ENCODE measurements at regions not wholly inside any gene's neighbourhood (a gene's known extent, or its start where the extent isn't known, plus 50 kb on each side); places are given as distances from the start of the nearest gene placed in this dataset.

DNA sequence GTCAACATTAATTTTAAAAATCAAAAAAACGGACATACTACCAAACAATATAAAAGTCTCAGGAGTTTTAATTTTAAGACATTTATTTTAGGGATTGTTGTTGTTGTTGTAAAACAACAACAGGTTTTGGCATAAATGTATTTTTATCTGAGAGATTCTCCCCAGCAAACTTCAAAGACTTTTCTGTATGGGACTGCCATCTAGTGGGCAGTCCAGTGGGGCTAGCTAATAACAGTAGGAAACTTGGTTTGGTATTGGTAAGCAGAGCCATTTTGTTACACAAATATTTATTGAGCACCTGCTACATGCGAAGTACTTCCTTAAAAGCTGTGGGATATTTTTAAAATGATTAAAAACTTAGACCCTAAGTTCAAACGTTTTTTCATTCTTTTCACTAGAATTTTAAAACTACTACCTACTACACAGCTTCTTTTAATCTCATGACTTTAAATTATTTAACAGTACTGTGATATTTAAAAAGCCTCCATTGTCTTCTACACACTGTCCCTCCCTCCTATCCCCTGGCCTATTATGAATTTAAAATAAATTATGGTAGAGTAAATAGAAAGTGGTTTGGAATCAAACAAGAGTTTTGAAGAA lies 1028.4 kb upstream of the INTU start (continued):
- TF ChIP-seq SMC3 (IDR thresholded peaks at IDR 0.05; ENCODE audit: borderline replicate concordance, low read length) (peak; percentile 29; the same call in 1 of the 2 replicates), MEF2A (IDR thresholded peaks at IDR 0.05; ENCODE audit: insufficient read depth, low read depth, low read length) (no peak)

DNA sequence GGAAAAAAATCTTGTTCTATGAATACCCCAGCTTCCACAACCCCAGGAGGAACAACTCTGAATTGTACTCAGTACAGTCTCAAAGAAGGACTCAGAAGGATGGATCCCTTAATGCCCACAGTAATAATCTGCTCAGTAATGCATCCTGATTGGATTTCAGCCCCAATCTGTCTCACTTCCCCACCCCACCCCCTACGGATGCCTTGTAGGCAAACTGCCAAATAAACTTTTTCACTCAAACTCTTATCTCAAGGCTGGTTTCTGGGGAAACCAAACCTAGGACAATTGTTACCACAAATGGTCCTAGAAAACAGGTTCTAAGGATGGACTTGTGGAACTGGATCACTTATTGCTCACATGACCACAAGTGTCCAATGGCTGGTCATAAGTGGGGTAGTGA lies 1021.8 kb upstream of the INTU start:
- ATAC-seq (no peak), DNase-seq (ENCODE audit: low read depth, low spot score) (no peak), FAIRE-seq (no peak)
- CTCF ChIA-PET = no interaction called here
- H3K9me3 ChIP-seq (replicated peaks; ENCODE audit: control insufficient read depth, insufficient read depth, low read length) = no peaks in the 10 kb centered on the region
- no peak overlapping the region for H3K9ac ChIP-seq (ENCODE audit: control insufficient read depth, insufficient read depth, low read length)
- no peaks in the 10 kb centered on the region for H3K79me2 ChIP-seq (ENCODE audit: control insufficient read depth, insufficient read depth, low read length)
- intact Hi-C loops (cut with micrococcal nuclease; ENCODE audit: unreplicated experiment) = no loop called here
- no peak overlapping the region for H3K4me2 ChIP-seq (ENCODE audit: control insufficient read depth, insufficient read depth)
- 0% methylated on average over 1 of the region's 1 CpG for WGBS (ENCODE audit: insufficient coverage, insufficient replicate concordance, low lambda C conversion rate, missing lambda C conversion rate)
- no peaks in the 10 kb centered on the region for H3K36me3 ChIP-seq (ENCODE audit: control insufficient read depth in 2 of 2, insufficient read depth in 2 of 2, low read length in 1 of 2)
- H3K4me1 ChIP-seq (ENCODE audit: control insufficient read depth, insufficient read depth, low read length) = no peaks in the 10 kb centered on the region
- POLR2A ChIA-PET = no interaction called here
- no peak overlapping the region for H2AFZ ChIP-seq (ENCODE audit: control insufficient read depth, low read depth, low read length)
- no peak overlapping the region for H3K27ac ChIP-seq (ENCODE audit: control insufficient read depth, insufficient read depth)
- SMC1A ChIA-PET (ENCODE audit: uncharacterized antibody, unreplicated experiment) = no interaction called here
- RAD21 ChIA-PET (ENCODE audit: unreplicated experiment) = no interaction called here
- no peak overlapping the region for H3K4me3 ChIP-seq
- in situ Hi-C loops (cut with MboI) = no loop called here
- H3K27me3 ChIP-seq (replicated peaks in 1 of 2; ENCODE audit: control insufficient read depth in 2 of 2, insufficient read depth in 2 of 2, low read length in 1 of 2) = no peaks in the 10 kb centered on the region
- H4K20me1 ChIP-seq (ENCODE audit: control insufficient read depth, insufficient read depth) = no peaks in the 10 kb centered on the region
- TF ChIP-seq KDM1A (IDR thresholded peaks at IDR 0.05; ENCODE audit: borderline replicate concordance) (no peak), STAT3 (IDR thresholded peaks at IDR 0.05; ENCODE audit: low read depth, low read length) (no peak)
- BruUV-seq (replicated peaks) = no TSS peak

DNA sequence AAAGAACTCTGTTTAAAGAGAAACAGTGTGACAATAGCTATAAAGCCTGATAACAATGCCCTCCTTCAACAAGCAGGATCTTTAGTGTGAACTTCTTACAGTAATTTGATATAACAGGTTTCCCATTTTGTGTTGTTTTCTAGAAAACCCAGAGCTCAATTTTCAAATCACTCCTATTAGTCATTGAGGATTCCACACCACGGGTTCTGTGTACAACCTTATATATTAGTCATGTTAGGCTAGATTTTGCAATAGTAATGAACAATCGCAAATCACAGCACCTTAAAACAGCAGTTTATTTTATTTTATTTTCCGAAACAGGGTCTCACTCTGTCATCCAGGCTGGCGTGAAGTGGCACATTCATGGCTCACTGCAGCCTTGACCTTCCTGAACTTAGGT lies 1020.9 kb upstream of the INTU start:
- 14% methylated on average over 4 of the region's 4 CpGs for WGBS (ENCODE audit: insufficient coverage, insufficient replicate concordance, low lambda C conversion rate, missing lambda C conversion rate)
- SMC1A ChIA-PET (ENCODE audit: uncharacterized antibody, unreplicated experiment) = no interaction called here
- H3K4me2 ChIP-seq (ENCODE audit: control insufficient read depth, insufficient read depth) = no peak overlapping the region
- FAIRE-seq = no peak
- no peaks in the 10 kb centered on the region for H3K9me3 ChIP-seq (replicated peaks; ENCODE audit: control insufficient read depth, insufficient read depth, low read length)
- no peak overlapping the region for H3K4me3 ChIP-seq
- no peaks in the 10 kb centered on the region for H3K4me1 ChIP-seq (ENCODE audit: control insufficient read depth, insufficient read depth, low read length)
- ATAC-seq = no peak
- no peaks in the 10 kb centered on the region for H4K20me1 ChIP-seq (ENCODE audit: control insufficient read depth, insufficient read depth)
- RAD21 ChIA-PET (ENCODE audit: unreplicated experiment) = no interaction called here
- no TSS peak for BruUV-seq (replicated peaks)
- H3K36me3 ChIP-seq (ENCODE audit: control insufficient read depth in 2 of 2, insufficient read depth in 2 of 2, low read length in 1 of 2) = no peaks in the 10 kb centered on the region
- no peaks in the 10 kb centered on the region for H3K27me3 ChIP-seq (replicated peaks in 1 of 2; ENCODE audit: control insufficient read depth in 2 of 2, insufficient read depth in 2 of 2, low read length in 1 of 2)
- no peak overlapping the region for H3K9ac ChIP-seq (ENCODE audit: control insufficient read depth, insufficient read depth, low read length)
- POLR2A ChIA-PET = no interaction called here
- no peak overlapping the region for H3K27ac ChIP-seq (ENCODE audit: control insufficient read depth, insufficient read depth)
- H3K79me2 ChIP-seq (ENCODE audit: control insufficient read depth, insufficient read depth, low read length) = no peaks in the 10 kb centered on the region
- intact Hi-C loops (cut with micrococcal nuclease; ENCODE audit: unreplicated experiment) (no loop called here), in situ Hi-C loops (cut with MboI) (no loop called here)
- no peak overlapping the region for H2AFZ ChIP-seq (ENCODE audit: control insufficient read depth, low read depth, low read length)
- CTCF ChIA-PET = no interaction called here
- TF ChIP-seq SIN3A (IDR thresholded peaks at IDR 0.05; ENCODE audit: low read depth, low read length) (no peak), RAD51 (IDR thresholded peaks at IDR 0.05) (no peak)
- no peak for DNase-seq (ENCODE audit: low read depth, low spot score)
